Adipocyte (in vitro differentiated cells): ENCODE measurements at regions not wholly inside any gene's neighbourhood (a gene's known extent, or its start where the extent isn't known, plus 50 kb on each side); places are given as distances from the start of the nearest gene placed in this dataset.

Experiments used
- DNase-seq: peaks from one replicate; pipeline ENCODE4 v3.0.0-alpha.2; 2015; ENCODE audit warnings: low read depth
- H3K27me3 ChIP-seq: replicated peaks from 2 replicates; pipeline ENCODE4 v1.7.0; 2013; ENCODE audit warnings: mild to moderate bottlenecking, low read length, moderate library complexity; ENCODE audit not compliant: control insufficient read depth, insufficient read depth
- H3K36me3 ChIP-seq: 2 replicates; pipeline ENCODE4 v1.7.0; 2013; ENCODE audit warnings: low read length, mild to moderate bottlenecking, moderate library complexity; ENCODE audit not compliant: control insufficient read depth, insufficient read depth, severe bottlenecking
- H3K4me1 ChIP-seq: 2 replicates; pipeline ENCODE4 v1.7.0; 2013; ENCODE audit warnings: mild to moderate bottlenecking, low read length, moderate library complexity; ENCODE audit not compliant: control insufficient read depth, insufficient read depth
- H3K4me3 ChIP-seq: 2 replicates; pipeline ENCODE4 v1.7.0; 2013; ENCODE audit warnings: mild to moderate bottlenecking, low read length, moderate library complexity
- H3K9ac ChIP-seq: 2 replicates; pipeline ENCODE4 v1.7.0; 2013; ENCODE audit warnings: mild to moderate bottlenecking, low read length, moderate library complexity
- H3K9me3 ChIP-seq: 2 replicates; pipeline ENCODE4 v1.7.0; 2013; ENCODE audit warnings: mild to moderate bottlenecking, low read length, moderate library complexity; ENCODE audit not compliant: control insufficient read depth

GRCh38 chr2:237171881-237172280 lies 86.2 kb downstream of the COPS8 start:
- H3K9ac ChIP-seq: peak overlapping the region; percentile 94

GRCh38 chr2:237177052-237177451 lies 91.4 kb downstream of the COPS8 start:
- Histone ChIP-seq H3K36me3 (no peaks in the 10 kb centered on the region), H3K9me3 (peaks cover 7% of the 10 kb centered on the region), H3K4me1 (peaks cover 31% of the 10 kb centered on the region), H3K27me3 (no peaks in the 10 kb centered on the region), H3K9ac (no peak overlapping the region), H3K4me3 (no peak overlapping the region)
- no peak for DNase-seq

More at GRCh38 chr2:237171881-237172280, 86.2 kb downstream of the COPS8 start:
- Histone ChIP-seq H3K9me3 (peaks cover 19% of the 10 kb centered on the region), H3K36me3 (no peaks in the 10 kb centered on the region), H3K4me1 (peaks cover 39% of the 10 kb centered on the region), H3K27me3 (no peaks in the 10 kb centered on the region), H3K4me3 (peak overlapping the region; percentile 72)
- DNase-seq: no peak

- Histone ChIP-seq H3K4me3 (no peak overlapping the region), H3K4me1 (peaks cover 31% of the 10 kb centered on the region), H3K9me3 (peaks cover 7% of the 10 kb centered on the region), H3K9ac (no peak overlapping the region), H3K27me3 (no peaks in the 10 kb centered on the region), H3K36me3 (no peaks in the 10 kb centered on the region)
- no peak for DNase-seq
Observed at GRCh38 chr2:237177986-237178385, 92.3 kb downstream of the COPS8 start.

GRCh38 chr2:237178396-237178795 lies 92.7 kb downstream of the COPS8 start:
- Histone ChIP-seq H3K9me3 (peaks cover 7% of the 10 kb centered on the region), H3K36me3 (no peaks in the 10 kb centered on the region), H3K4me1 (peaks cover 28% of the 10 kb centered on the region), H3K9ac (no peak overlapping the region), H3K27me3 (no peaks in the 10 kb centered on the region), H3K4me3 (no peak overlapping the region)
- DNase-seq: peak; percentile 82

GRCh38 chr2:237179161-237179560 lies 93.5 kb downstream of the COPS8 start:
- Histone ChIP-seq H3K4me3 (no peak overlapping the region), H3K9ac (no peak overlapping the region), H3K27me3 (no peaks in the 10 kb centered on the region), H3K4me1 (peaks cover 34% of the 10 kb centered on the region), H3K9me3 (peaks cover 1% of the 10 kb centered on the region), H3K36me3 (no peaks in the 10 kb centered on the region)
- DNase-seq: no peak

GRCh38 chr2:237180187-237180586 lies 94.5 kb downstream of the COPS8 start:
- peak overlapping the region; percentile 31 for H3K9ac ChIP-seq
- no peak overlapping the region for H3K4me3 ChIP-seq
- DNase-seq: peak; percentile 47
- H3K27me3 ChIP-seq: no peaks in the 10 kb centered on the region
- H3K9me3 ChIP-seq: no peaks in the 10 kb centered on the region
- H3K36me3 ChIP-seq: no peaks in the 10 kb centered on the region
- peaks cover 43% of the 10 kb centered on the region for H3K4me1 ChIP-seq

GRCh38 chr2:237180987-237181386 lies 95.3 kb downstream of the COPS8 start:
- Histone ChIP-seq H3K4me3 (no peak overlapping the region), H3K4me1 (peaks cover 43% of the 10 kb centered on the region)

GRCh38 chr2:237181844-237182243 lies 96.2 kb downstream of the COPS8 start:
- H3K9ac ChIP-seq: peak overlapping the region; percentile 64
- H3K27me3 ChIP-seq: no peaks in the 10 kb centered on the region
- DNase-seq: peak; percentile 71
- H3K9me3 ChIP-seq: no peaks in the 10 kb centered on the region
- H3K36me3 ChIP-seq: no peaks in the 10 kb centered on the region
- H3K4me1 ChIP-seq: peaks cover 43% of the 10 kb centered on the region
- peak overlapping the region; percentile 0 for H3K4me3 ChIP-seq

More at GRCh38 chr2:237180987-237181386, 95.3 kb downstream of the COPS8 start:
- Histone ChIP-seq H3K9me3 (no peaks in the 10 kb centered on the region), H3K27me3 (no peaks in the 10 kb centered on the region), H3K9ac (no peak overlapping the region), H3K36me3 (no peaks in the 10 kb centered on the region)
- no peak for DNase-seq

- Histone ChIP-seq H3K4me1 (peaks cover 43% of the 10 kb centered on the region), H3K27me3 (no peaks in the 10 kb centered on the region), H3K9ac (peak overlapping the region; percentile 64), H3K36me3 (no peaks in the 10 kb centered on the region), H3K4me3 (no peak overlapping the region), H3K9me3 (no peaks in the 10 kb centered on the region)
- no peak for DNase-seq
Observed at GRCh38 chr2:237182422-237183123, 96.9 kb downstream of the COPS8 start.

GRCh38 chr2:237184192-237184918 lies 98.7 kb downstream of the COPS8 start:
- Histone ChIP-seq H3K4me3 (peak overlapping the region; percentile 1), H3K4me1 (peaks cover 43% of the 10 kb centered on the region), H3K27me3 (no peaks in the 10 kb centered on the region), H3K9me3 (no peaks in the 10 kb centered on the region), H3K36me3 (no peaks in the 10 kb centered on the region), H3K9ac (no peak overlapping the region)
- DNase-seq: peak; percentile 57

GRCh38 chr2:237184919-237185552 lies 99.3 kb downstream of the COPS8 start:
- Histone ChIP-seq H3K36me3 (no peaks in the 10 kb centered on the region), H3K27me3 (no peaks in the 10 kb centered on the region), H3K9me3 (no peaks in the 10 kb centered on the region), H3K4me3 (no peak overlapping the region), H3K4me1 (peaks cover 43% of the 10 kb centered on the region), H3K9ac (no peak overlapping the region)
- no peak for DNase-seq
